ENCODE measurements at regions not wholly inside any gene's neighbourhood (a gene's known extent, or its start where the extent isn't known, plus 50 kb on each side); places are given as distances from the start of the nearest gene placed in this dataset.

DNA sequence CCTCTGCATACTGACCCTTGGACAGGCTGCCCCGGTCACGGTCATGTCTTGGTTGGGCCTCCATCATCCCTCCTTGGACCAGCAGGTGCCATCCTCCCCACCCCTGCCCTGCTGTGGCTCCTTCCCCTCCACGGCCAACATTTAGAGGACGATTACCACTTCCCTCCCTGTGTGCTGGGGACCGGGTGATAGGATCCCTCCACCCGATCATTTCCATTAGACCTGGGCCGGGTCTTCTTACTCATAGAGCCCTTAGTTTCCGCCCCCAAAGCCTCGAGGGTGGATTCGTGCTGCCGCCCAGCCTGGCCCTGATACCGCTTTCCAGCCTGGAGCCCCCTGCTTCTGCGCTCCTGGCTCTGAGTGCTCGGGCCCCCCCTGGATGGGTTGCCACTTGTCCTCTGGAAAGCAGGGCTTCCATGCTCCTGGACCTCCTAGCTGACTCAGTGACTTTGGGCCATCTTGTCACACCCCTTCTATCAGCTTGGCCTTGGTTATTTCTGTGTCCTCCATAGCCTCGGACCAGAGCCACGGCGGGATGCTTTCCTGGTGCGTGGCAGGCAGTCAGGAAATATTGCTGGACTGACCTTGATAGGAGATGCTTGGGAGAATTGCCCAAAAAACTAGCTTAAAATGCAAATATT lies 171.4 kb downstream of the SEC14L1 start:
- intact Hi-C loops (cut with DNase I), result no loop called here
- no peak overlapping the region for H3K27ac ChIP-seq (ENCODE audit: low read depth in 1 of 2, low read length in 2 of 2)
- WGBS, 2 donors, result 69 to 83% methylated on average over 18 of the region's 18 CpGs
- H3K9me3 ChIP-seq (ENCODE audit: control insufficient read depth, low read length), result no peaks in the 10 kb centered on the region
- H3K4me1 ChIP-seq (ENCODE audit: control insufficient read depth in 1 of 2, insufficient read depth in 2 of 2, low read length in 2 of 2), result no peaks in the 10 kb centered on the region
- no peaks in the 10 kb centered on the region for H3K27me3 ChIP-seq (ENCODE audit: control insufficient read depth in 1 of 2, insufficient read depth in 2 of 2, low read length in 1 of 2)
- H3K4me3 ChIP-seq (ENCODE audit: low read length in 2 of 2), result no peak overlapping the region
- no peaks in the 10 kb centered on the region for H3K36me3 ChIP-seq (ENCODE audit: control insufficient read depth in 1 of 2, insufficient read depth in 2 of 2, low read length in 1 of 2)
- ATAC-seq (ENCODE audit: low FRiP score) (no peak), DNase-seq (peak; percentile 39 to 72)

DNA sequence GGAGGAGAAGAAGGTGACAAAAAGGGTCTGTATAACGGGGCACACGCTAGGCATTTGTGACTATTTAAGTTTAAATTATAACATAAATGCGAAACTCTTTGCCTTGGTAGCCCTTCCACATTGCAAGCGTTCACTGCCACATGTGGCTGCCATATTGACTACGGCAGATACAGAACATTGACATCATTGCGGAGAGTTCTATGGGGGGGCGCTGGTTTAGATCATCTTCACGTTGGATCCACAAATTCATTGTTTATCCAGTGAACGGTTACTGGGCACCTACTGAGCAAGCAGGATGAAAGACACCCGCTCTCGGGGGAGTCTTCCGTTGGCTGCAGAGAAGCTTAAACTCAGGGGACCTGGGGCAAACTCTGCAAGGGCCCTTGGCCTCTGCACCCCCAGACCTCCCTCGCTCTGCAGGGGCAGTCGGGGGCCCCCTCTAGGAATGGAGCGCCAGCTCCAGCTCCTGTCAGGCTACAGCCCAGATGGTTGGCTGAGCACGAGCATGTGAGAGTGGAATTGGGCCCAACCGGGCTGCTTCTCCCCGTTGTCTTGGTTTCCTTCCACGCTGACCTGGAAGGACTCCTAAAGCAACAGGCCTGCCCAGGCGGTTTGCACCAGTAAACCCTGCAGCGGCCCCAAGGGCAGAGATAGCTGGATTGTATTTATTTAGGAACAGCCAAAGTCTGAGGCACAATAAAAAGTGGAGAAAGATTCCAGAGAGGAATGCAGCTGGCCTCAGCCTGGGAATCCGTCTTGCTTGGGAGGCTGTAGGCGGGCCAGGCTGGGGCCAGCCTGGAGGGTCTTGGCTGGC lies 172.2 kb downstream of the SEC14L1 start:
- no peaks in the 10 kb centered on the region for H3K27me3 ChIP-seq (ENCODE audit: control insufficient read depth in 1 of 2, insufficient read depth in 2 of 2, low read length in 1 of 2)
- H3K36me3 ChIP-seq (ENCODE audit: control insufficient read depth in 1 of 2, insufficient read depth in 2 of 2, low read length in 1 of 2), result no peaks in the 10 kb centered on the region
- H3K27ac ChIP-seq (ENCODE audit: low read depth in 1 of 2, low read length in 2 of 2), result no peak overlapping the region
- intact Hi-C loops (cut with DNase I), result no loop called here
- WGBS, 2 donors, result 17 to 27% methylated on average over 23 of the region's 23 CpGs
- H3K9me3 ChIP-seq (ENCODE audit: control insufficient read depth, low read length), result no peaks in the 10 kb centered on the region
- H3K4me1 ChIP-seq (ENCODE audit: control insufficient read depth in 1 of 2, insufficient read depth in 2 of 2, low read length in 2 of 2), result no peaks in the 10 kb centered on the region
- DNase-seq, result peak; percentile 88 to 90
- ATAC-seq (ENCODE audit: low FRiP score), result peak; percentile 86
- no peak overlapping the region for H3K4me3 ChIP-seq (ENCODE audit: low read length in 2 of 2)

DNA sequence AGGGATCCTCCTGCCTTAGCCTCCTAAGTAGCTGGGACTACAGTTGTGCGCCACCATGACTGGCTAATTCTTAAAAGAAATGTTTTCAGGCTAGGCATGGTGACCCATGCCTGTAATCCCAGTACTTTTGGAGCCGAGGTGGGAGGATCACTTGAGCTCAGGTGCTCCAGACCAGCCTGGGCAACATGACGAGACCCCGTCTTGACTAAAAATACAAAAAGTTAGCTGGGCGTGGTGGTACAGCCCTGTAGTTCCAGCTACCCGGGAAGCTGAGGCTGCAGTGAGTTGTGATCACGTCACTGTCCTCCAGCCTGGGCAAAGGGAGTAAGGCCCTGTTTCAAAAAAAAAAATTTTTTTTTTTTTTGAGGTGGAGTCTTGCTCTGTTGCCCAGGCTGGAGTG lies 173.1 kb downstream of the SEC14L1 start:
- Histone ChIP-seq H3K36me3 (ENCODE audit: control insufficient read depth in 1 of 2, insufficient read depth in 2 of 2, low read length in 1 of 2) (no peaks in the 10 kb centered on the region), H3K4me3 (ENCODE audit: low read length in 2 of 2) (no peak overlapping the region), H3K4me1 (ENCODE audit: control insufficient read depth in 1 of 2, insufficient read depth in 2 of 2, low read length in 2 of 2) (no peaks in the 10 kb centered on the region), H3K27ac (ENCODE audit: low read depth in 1 of 2, low read length in 2 of 2) (peak overlapping the region in 1 of 2 donors; percentile 7), H3K27me3 (ENCODE audit: control insufficient read depth in 1 of 2, insufficient read depth in 2 of 2, low read length in 1 of 2) (no peaks in the 10 kb centered on the region), H3K9me3 (ENCODE audit: control insufficient read depth, low read length) (no peaks in the 10 kb centered on the region)
- intact Hi-C loops (cut with DNase I), result no loop called here
- ATAC-seq (ENCODE audit: low FRiP score) (no peak), DNase-seq (peak; percentile 27 to 36)
- WGBS, 2 donors, result 55 to 64% methylated on average over 7 of the region's 7 CpGs

DNA sequence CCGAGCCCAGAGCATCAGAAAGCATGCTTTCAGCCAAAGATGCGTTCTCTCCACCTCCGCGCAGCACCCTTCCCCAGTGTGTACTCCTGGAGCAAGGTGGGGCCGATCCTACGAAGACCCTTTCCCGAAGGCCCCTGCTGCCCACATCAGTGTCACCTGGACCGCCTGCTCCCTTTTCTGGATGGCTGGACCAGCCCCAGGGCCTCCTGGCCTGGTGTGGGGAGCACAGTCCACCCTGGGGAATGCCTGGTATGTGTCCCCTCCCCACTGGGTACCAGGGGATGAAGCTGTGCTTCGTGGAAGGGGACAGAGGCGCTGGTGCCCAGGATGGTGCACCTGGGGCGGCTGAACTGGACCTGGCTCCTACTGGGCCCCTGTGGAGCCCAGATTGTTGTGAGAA lies 173.8 kb downstream of the SEC14L1 start:
- no peak overlapping the region for H3K4me3 ChIP-seq (ENCODE audit: low read length in 2 of 2)
- WGBS, 2 donors, result 92 to 95% methylated on average over 11 of the region's 11 CpGs
- H3K36me3 ChIP-seq (ENCODE audit: control insufficient read depth in 1 of 2, insufficient read depth in 2 of 2, low read length in 1 of 2), result no peaks in the 10 kb centered on the region
- H3K27me3 ChIP-seq (ENCODE audit: control insufficient read depth in 1 of 2, insufficient read depth in 2 of 2, low read length in 1 of 2), result no peaks in the 10 kb centered on the region
- no peaks in the 10 kb centered on the region for H3K9me3 ChIP-seq (ENCODE audit: control insufficient read depth, low read length)
- no peaks in the 10 kb centered on the region for H3K4me1 ChIP-seq (ENCODE audit: control insufficient read depth in 1 of 2, insufficient read depth in 2 of 2, low read length in 2 of 2)
- intact Hi-C loops (cut with DNase I), result no loop called here
- peak; percentile 46 to 69 for DNase-seq
- ATAC-seq (ENCODE audit: low FRiP score), result no peak
- no peak overlapping the region for H3K27ac ChIP-seq (ENCODE audit: low read depth in 1 of 2, low read length in 2 of 2)

DNA sequence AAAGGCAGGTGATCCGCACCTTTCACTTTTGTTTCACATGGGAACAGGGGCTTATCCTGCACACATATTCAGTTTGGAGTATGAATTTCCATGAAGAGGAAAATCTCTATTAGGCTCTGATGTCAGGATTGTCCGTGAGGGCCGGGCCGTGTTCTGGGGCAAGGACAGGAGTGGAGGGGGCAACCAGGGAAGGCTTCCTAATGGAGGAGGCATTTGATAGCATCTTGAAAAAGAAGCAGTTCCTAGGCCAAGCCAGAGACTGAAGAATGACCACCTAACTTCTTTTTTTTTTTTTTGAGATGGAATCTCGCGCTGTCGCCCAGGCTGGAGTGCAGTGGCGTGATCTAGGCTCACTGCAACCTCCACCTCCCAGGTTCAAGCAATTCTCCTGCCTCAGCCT lies 174.2 kb downstream of the SEC14L1 start:
- Histone ChIP-seq H3K27me3 (ENCODE audit: control insufficient read depth in 1 of 2, insufficient read depth in 2 of 2, low read length in 1 of 2) (no peaks in the 10 kb centered on the region), H3K9me3 (ENCODE audit: control insufficient read depth, low read length) (no peaks in the 10 kb centered on the region), H3K4me3 (ENCODE audit: low read length in 2 of 2) (no peak overlapping the region), H3K27ac (ENCODE audit: low read depth in 1 of 2, low read length in 2 of 2) (no peak overlapping the region), H3K36me3 (ENCODE audit: control insufficient read depth in 1 of 2, insufficient read depth in 2 of 2, low read length in 1 of 2) (no peaks in the 10 kb centered on the region), H3K4me1 (ENCODE audit: control insufficient read depth in 1 of 2, insufficient read depth in 2 of 2, low read length in 2 of 2) (no peaks in the 10 kb centered on the region)
- intact Hi-C loops (cut with DNase I), result no loop called here
- ATAC-seq (ENCODE audit: low FRiP score) (no peak), DNase-seq (peak in 1 of 2 donors; percentile 54)
- WGBS, 2 donors, result 89 to 96% methylated on average over 8 of the region's 8 CpGs

DNA sequence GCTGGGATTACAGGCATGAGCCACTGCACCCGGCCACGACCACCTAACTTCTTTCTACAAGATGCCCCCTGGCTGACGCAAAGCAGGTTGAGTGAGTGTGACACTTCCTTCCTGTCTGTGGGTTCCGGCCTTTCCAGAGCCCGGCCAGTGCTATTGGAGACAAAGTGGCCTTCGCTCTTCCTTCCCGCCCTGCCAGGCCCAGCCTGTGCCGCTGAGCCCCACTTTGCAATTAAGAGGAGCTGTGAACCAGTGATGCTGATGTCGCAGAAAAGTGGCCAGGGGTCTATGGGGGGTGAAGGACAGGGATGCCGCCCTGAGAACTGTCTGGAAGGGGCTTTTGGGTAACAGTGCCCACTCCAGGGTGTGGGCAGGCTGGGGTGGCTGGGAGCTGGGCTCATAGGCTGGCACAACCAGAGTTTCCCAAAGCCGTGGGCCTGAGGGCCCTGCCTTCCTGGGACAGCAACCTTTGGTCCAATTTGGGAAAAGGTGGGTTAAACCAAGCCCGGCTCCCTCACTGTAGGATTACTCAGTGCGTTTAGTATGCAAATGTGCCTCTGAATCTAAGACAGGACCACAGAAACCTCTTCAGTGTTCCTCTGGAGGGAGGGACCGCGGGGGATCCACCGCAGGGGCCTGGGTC lies 174.9 kb downstream of the SEC14L1 start:
- Histone ChIP-seq H3K4me3 (ENCODE audit: low read length in 2 of 2) (no peak overlapping the region), H3K27me3 (ENCODE audit: control insufficient read depth in 1 of 2, insufficient read depth in 2 of 2, low read length in 1 of 2) (no peaks in the 10 kb centered on the region), H3K4me1 (ENCODE audit: control insufficient read depth in 1 of 2, insufficient read depth in 2 of 2, low read length in 2 of 2) (no peaks in the 10 kb centered on the region), H3K27ac (ENCODE audit: low read depth in 1 of 2, low read length in 2 of 2) (no peak overlapping the region), H3K9me3 (ENCODE audit: control insufficient read depth, low read length) (no peaks in the 10 kb centered on the region), H3K36me3 (ENCODE audit: control insufficient read depth in 1 of 2, insufficient read depth in 2 of 2, low read length in 1 of 2) (no peaks in the 10 kb centered on the region)
- ATAC-seq (ENCODE audit: low FRiP score) (no peak), DNase-seq (peak; percentile 62 to 79)
- intact Hi-C loops (cut with DNase I), result no loop called here
- 65% methylated on average over 16 of the region's 16 CpGs for WGBS, 2 donors

DNA sequence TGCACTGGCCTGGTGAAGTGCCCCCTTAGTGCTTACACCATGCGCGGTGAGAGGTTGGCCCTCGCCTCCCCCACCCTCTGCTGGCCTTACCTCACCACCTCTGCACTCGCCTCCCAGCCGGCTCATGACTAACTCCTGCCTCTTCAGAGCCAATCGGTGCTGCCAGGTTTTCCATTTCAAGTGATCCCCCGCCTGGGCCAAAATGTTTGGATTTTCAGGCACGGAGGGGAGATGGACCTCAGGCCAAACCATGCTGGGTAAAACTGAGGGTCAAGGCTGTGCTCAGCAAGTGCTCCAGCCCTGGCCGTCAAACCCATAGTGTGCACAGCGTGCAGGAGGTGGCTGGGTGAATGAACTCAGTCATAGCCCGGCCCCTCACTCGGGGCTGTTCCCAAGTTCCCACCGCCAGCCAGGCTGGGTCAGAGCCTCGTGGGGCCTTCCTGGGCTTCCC lies 175.4 kb downstream of the SEC14L1 start:
- Histone ChIP-seq H3K9me3 (ENCODE audit: control insufficient read depth, low read length) (no peaks in the 10 kb centered on the region), H3K36me3 (ENCODE audit: control insufficient read depth in 1 of 2, insufficient read depth in 2 of 2, low read length in 1 of 2) (no peaks in the 10 kb centered on the region), H3K4me1 (ENCODE audit: control insufficient read depth in 1 of 2, insufficient read depth in 2 of 2, low read length in 2 of 2) (peaks cover 0 to 2% of the 10 kb centered on the region in 2 donors), H3K4me3 (ENCODE audit: low read length in 2 of 2) (no peak overlapping the region), H3K27me3 (ENCODE audit: control insufficient read depth in 1 of 2, insufficient read depth in 2 of 2, low read length in 1 of 2) (no peaks in the 10 kb centered on the region), H3K27ac (ENCODE audit: low read depth in 1 of 2, low read length in 2 of 2) (no peak overlapping the region)
- ATAC-seq (ENCODE audit: low FRiP score) (peak; percentile 36), DNase-seq (peak; percentile 79 to 91)
- 3 to 17% methylated on average over 14 of the region's 14 CpGs for WGBS, 2 donors
- intact Hi-C loops (cut with DNase I), result no loop called here

DNA sequence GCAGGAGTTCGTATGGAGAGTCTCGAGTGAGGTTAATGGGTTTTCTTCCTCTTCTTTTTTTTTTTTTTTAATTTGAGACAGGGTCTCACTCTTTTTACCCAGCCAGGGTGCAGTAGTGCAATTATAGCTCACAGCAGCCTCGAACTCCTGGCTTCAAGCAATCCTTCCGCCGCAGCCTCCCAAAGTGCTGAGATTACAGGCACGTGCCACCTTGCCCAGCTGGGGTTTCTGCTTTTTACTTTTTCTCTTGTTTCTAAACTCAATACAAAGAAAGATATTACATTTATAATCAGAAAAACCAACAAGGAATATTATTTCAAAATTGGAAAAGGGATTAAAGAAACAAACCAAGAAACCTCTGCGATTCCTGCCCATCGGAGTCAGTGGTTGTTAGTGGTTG lies 175.9 kb downstream of the SEC14L1 start:
- Histone ChIP-seq H3K9me3 (ENCODE audit: control insufficient read depth, low read length) (no peaks in the 10 kb centered on the region), H3K36me3 (ENCODE audit: control insufficient read depth in 1 of 2, insufficient read depth in 2 of 2, low read length in 1 of 2) (no peaks in the 10 kb centered on the region), H3K4me1 (ENCODE audit: control insufficient read depth in 1 of 2, insufficient read depth in 2 of 2, low read length in 2 of 2) (peaks cover 0 to 2% of the 10 kb centered on the region in 2 donors), H3K27ac (ENCODE audit: low read depth in 1 of 2, low read length in 2 of 2) (no peak overlapping the region), H3K4me3 (ENCODE audit: low read length in 2 of 2) (no peak overlapping the region), H3K27me3 (ENCODE audit: control insufficient read depth in 1 of 2, insufficient read depth in 2 of 2, low read length in 1 of 2) (no peaks in the 10 kb centered on the region)
- ATAC-seq (ENCODE audit: low FRiP score), result no peak
- WGBS, 2 donors, result 30 to 47% methylated on average over 8 of the region's 8 CpGs
- intact Hi-C loops (cut with DNase I), result no loop called here
- DNase-seq, result no peak
